HG02798 (cell line): ENCODE measurements at regions not wholly inside any gene's neighbourhood (a gene's known extent, or its start where the extent isn't known, plus 50 kb on each side); places are given as distances from the start of the nearest gene placed in this dataset.
"Not testable (repeated sequence)": the region's sequence is repeated elsewhere in the genome, so short reads cannot be mapped to it uniquely, and the experiment has no call there.

Experiments
- ATAC-seq: cut with Tn5 transposase; IDR thresholded peaks from one replicate; pipeline ENCODE4 v1.9.1; 2021; ENCODE audit warnings: mild to moderate bottlenecking; ENCODE audit not compliant: unreplicated experiment, poor library complexity

- no peak for ATAC-seq
Observed at GRCh38 chr9:101904845-101905244, 166.4 kb upstream of the GRIN3A start.

GRCh38 chr9:101902051-101902450 lies 163.6 kb upstream of the GRIN3A start:
- ATAC-seq: no peak

- no peak for ATAC-seq
Observed at GRCh38 chr9:101897196-101897595, 158.7 kb upstream of the GRIN3A start.

- no peak for ATAC-seq
Observed at GRCh38 chr9:101893661-101894646, 155.5 kb upstream of the GRIN3A start.

- ATAC-seq: no peak
Observed at GRCh38 chr9:101881508-101881907, 143.1 kb upstream of the GRIN3A start.

- no peak for ATAC-seq
Observed at GRCh38 chr9:101880846-101881245, 142.4 kb upstream of the GRIN3A start.

GRCh38 chr9:101878734-101879133 lies 140.3 kb upstream of the GRIN3A start:
- no peak for ATAC-seq

- no peak for ATAC-seq
Observed at GRCh38 chr9:101877439-101877838, 139.0 kb upstream of the GRIN3A start.

GRCh38 chr9:101861472-101861871 lies 123.0 kb upstream of the GRIN3A start:
- no peak for ATAC-seq

- ATAC-seq: peak; percentile 39
Observed at GRCh38 chr9:101860920-101861319, 122.5 kb upstream of the GRIN3A start.

GRCh38 chr9:101859620-101860019 lies 121.2 kb upstream of the GRIN3A start:
- ATAC-seq: no peak

- no peak for ATAC-seq
Observed at GRCh38 chr9:101858026-101858425, 119.6 kb upstream of the GRIN3A start.

- ATAC-seq: no peak
Observed at GRCh38 chr9:101849102-101849707, 110.8 kb upstream of the GRIN3A start.

GRCh38 chr9:101848485-101848919 lies 110.1 kb upstream of the GRIN3A start:
- no peak for ATAC-seq

- no peak for ATAC-seq
Observed at GRCh38 chr9:101846161-101846560, 107.7 kb upstream of the GRIN3A start.

- ATAC-seq: no peak
Observed at GRCh38 chr9:101840694-101841188, 102.3 kb upstream of the GRIN3A start.

GRCh38 chr9:101838988-101839387 lies 100.5 kb upstream of the GRIN3A start:
- ATAC-seq: not testable (repeated sequence)

- ATAC-seq: no peak
Observed at GRCh38 chr9:101836021-101836420, 97.6 kb upstream of the GRIN3A start.

- ATAC-seq: no peak
Observed at GRCh38 chr9:101832486-101832885, 94.0 kb upstream of the GRIN3A start.

- not testable (repeated sequence) for ATAC-seq
Observed at GRCh38 chr9:101821450-101821849, 83.0 kb upstream of the GRIN3A start.

GRCh38 chr9:101820983-101821382 lies 82.5 kb upstream of the GRIN3A start:
- ATAC-seq: not testable (repeated sequence)
